Lower leg skin (tissue), 4 donors: ENCODE measurements at regions not wholly inside any gene's neighbourhood (a gene's known extent, or its start where the extent isn't known, plus 50 kb on each side); places are given as distances from the start of the nearest gene placed in this dataset.

ENCODE experiments used
- DNase-seq, 2 donors: peaks; one replicate each; pipeline ENCODE4 v3.0.0-alpha.2; 2019; ENCODE audit warnings: low spot score in 2 of 2
- H3K4me3 ChIP-seq: fragments of 200-600 bp; sonication (generic); 2 replicates; pipeline ENCODE4 v1.5.1; 2017; ENCODE audit warnings: mild to moderate bottlenecking, low read depth; ENCODE audit not compliant: poor library complexity, severe bottlenecking
- POLR2A ChIP-seq, 2 donors: fragments of 450-650 bp; IDR thresholded peaks; one replicate each; pipeline ENCODE4 v1.6.1; 2016 to 2017; ENCODE audit warnings: antibody characterized with exemption in 2 of 2, mild to moderate bottlenecking in 1 of 2, moderate library complexity in 1 of 2
- WGBS, 2 donors: methylation state at CpG; one replicate each; pipeline ENCODE4 v1.1.5; 2018; 5-methylcytosine and 5-hydroxymethylcytosine counted together
- intact Hi-C: fragments of 100-400 bp; cut with DNase I; formaldehyde crosslinking; loops from one replicate; pipeline ENCODE4 v1.15.0; 2023; ENCODE audit warnings: low total_unique reads
- TF ChIP-seq, protein P1 (sequence below), 3 donors: fragments of 450-650 bp; IDR thresholded peaks; one replicate each; pipeline ENCODE4 v1.5.1; 2016; ENCODE audit warnings: antibody characterized with exemption in 3 of 3, mild to moderate bottlenecking in 3 of 3, moderate library complexity in 2 of 3

DNA sequence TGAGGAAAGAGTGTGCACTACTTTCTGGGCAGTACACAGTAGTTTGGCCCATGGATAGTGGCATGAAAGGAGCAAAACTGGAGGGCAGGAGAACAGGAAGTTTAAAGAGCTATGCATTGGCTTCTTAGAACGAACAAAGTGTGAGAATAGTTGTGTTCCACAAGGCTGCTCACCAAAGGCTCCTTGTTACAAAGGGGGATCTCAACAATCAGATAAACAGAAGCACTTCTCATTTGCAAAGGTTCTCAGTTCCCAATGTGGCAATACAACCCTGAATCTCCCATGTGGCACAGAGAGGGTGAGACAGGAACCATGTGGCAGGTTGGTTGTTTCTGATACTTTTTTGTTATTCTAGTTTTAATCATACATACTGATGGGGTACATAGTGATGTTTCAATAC is 158.4 kb downstream of the CARTPT start:
- H3K4me3 ChIP-seq, result no peak overlapping the region
- WGBS, 2 donors, result 84 to 88% methylated on average over 1 of the region's 1 CpG
- intact Hi-C loops, result no loop called here
- TF ChIP-seq, protein P1, sequence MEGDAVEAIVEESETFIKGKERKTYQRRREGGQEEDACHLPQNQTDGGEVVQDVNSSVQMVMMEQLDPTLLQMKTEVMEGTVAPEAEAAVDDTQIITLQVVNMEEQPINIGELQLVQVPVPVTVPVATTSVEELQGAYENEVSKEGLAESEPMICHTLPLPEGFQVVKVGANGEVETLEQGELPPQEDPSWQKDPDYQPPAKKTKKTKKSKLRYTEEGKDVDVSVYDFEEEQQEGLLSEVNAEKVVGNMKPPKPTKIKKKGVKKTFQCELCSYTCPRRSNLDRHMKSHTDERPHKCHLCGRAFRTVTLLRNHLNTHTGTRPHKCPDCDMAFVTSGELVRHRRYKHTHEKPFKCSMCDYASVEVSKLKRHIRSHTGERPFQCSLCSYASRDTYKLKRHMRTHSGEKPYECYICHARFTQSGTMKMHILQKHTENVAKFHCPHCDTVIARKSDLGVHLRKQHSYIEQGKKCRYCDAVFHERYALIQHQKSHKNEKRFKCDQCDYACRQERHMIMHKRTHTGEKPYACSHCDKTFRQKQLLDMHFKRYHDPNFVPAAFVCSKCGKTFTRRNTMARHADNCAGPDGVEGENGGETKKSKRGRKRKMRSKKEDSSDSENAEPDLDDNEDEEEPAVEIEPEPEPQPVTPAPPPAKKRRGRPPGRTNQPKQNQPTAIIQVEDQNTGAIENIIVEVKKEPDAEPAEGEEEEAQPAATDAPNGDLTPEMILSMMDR (IDR thresholded peaks at IDR 0.05), result no peak
- TF ChIP-seq POLR2A (IDR thresholded peaks at IDR 0.05), result no peak
- no peak for DNase-seq

DNA sequence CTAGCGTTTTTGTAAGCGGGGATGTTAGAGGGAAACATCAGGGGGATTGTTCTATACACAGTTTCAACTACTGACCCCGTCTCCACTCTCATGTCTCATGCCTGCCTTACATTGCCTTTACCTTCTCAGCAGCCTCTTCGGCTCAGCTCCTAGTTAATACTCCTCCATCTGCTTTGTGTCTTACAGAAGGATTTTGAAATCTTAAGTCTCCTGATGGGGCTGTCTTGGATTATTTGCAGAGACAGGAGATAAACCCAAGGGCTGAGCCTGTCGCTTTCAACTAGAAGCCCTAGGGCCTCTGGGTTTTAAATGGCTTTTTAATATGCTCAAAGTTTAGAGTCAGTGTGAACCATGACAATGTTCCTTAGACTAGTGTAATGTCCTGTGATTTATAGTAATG is 161.5 kb downstream of the CARTPT start:
- no peak overlapping the region for H3K4me3 ChIP-seq
- intact Hi-C loops, result no loop called here
- DNase-seq, result no peak
- WGBS, 2 donors, result 85 to 95% methylated on average over 5 of the region's 5 CpGs
- no peak for TF ChIP-seq POLR2A (IDR thresholded peaks at IDR 0.05)
- TF ChIP-seq, protein P1 (IDR thresholded peaks at IDR 0.05), result no peak

DNA sequence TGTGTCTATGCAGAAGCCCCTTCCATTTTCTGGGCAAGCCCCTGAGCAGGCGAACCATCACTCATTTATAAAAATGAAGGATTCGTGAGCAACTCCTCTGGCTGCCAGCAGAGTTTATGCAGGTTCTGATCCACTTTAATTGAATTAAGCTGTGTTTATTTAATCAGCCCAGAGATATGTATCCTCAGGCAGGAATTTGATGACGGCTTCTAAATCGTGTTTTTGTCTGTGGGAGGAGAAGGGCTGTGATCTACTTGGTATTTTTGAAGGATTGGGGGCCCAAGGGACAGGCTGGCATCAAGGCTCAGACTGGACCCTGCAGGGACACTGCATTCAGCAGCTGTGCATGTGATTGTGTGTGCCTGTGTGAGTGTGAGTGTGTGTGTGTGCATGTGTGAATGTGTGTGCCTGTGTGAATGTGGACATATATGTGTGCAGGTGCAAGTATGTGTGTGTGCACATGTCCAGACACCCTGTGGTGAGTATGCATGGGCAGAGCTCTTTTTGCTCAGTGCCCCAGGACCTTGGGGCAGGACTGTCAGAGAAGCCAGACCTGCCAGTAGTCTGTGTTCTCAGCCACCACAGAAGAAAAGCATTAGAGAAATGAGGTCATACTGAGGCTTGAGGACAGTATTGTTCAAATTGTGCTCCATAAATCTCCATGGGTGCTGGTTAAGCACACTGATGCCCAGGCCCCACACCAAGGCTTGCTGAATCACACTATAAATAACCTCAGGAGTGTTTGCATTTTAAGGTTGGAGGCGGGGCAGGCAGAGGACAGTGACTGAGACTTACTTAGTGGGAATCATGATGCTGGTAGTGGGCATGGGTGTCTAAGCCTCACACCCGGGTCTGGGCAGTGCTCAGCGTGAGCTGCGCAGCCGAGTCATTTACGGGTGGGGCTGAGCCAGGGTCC is 164.0 kb downstream of the CARTPT start:
- 48 to 56% methylated on average over 10 of the region's 10 CpGs for WGBS, 2 donors
- intact Hi-C loops, result no loop called here
- no peak overlapping the region for H3K4me3 ChIP-seq
- TF ChIP-seq, protein P1 (IDR thresholded peaks at IDR 0.05), result no peak
- no peak for TF ChIP-seq POLR2A (IDR thresholded peaks at IDR 0.05)
- DNase-seq, result no peak

DNA sequence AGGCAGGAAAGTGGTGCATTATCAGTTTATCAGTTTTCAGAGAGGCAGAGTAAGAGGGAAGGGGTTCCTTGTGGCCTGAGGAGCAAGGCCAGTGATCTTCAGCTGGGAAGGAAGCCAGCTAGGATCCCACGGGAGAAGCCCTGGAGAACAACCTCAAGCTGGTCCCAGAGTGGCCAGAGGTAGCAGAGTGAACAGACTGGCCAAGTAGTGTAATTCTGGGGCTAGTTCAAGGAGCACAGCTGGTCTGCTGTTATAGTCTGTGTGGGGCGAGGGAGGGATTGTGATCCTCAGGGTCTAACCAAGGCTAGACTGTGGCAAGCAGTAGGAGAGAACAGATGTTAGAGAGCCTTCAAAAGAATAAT is 164.6 kb downstream of the CARTPT start:
- WGBS, 2 donors, result 64 to 75% methylated on average over 2 of the region's 2 CpGs
- TF ChIP-seq, protein P1 (IDR thresholded peaks at IDR 0.05), result no peak
- no peak for TF ChIP-seq POLR2A (IDR thresholded peaks at IDR 0.05)
- intact Hi-C loops, result no loop called here
- H3K4me3 ChIP-seq, result no peak overlapping the region
- DNase-seq, result no peak

DNA sequence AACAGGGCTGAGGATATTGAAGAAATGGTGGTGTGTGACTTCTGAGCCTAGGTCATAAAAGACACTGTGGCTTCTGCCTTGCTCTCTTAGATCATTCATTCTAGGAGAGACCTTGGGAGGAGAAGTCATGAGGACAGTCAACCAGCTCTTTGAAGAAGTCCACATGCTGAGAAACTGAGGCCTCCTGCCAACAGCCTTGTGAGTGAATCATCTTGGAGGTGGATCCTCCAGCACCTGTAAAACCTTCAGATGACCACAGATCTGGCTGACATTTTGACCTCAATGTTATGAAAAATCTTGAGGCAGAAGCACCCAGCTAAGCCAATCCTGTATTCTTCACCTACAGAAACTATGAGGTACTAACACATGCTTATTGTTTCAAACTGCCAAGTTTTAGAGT is 165.9 kb downstream of the CARTPT start:
- no peak for DNase-seq
- H3K4me3 ChIP-seq, result no peak overlapping the region
- TF ChIP-seq POLR2A (IDR thresholded peaks at IDR 0.05), result no peak
- TF ChIP-seq, protein P1 (IDR thresholded peaks at IDR 0.05), result no peak
- intact Hi-C loops, result no loop called here

DNA sequence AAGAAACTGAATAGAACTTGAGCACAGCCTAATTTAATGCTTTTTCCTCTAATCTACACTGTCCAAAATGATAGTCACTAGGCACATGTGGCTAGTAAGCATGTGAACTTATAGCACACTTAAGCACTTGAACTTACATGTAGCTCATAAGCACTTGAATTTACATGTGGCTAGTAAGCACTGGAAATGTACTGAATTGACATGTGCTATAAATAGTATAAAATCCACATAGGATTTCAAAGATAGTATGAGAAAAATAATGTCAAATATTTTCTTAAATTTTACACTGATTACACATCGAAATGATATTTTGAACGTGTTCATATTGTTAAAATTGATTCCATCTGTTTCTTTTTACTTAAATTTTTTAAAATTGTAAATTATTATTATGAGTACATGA is 167.3 kb downstream of the CARTPT start:
- no peak for TF ChIP-seq POLR2A (IDR thresholded peaks at IDR 0.05)
- TF ChIP-seq, protein P1 (IDR thresholded peaks at IDR 0.05), result no peak
- no peak overlapping the region for H3K4me3 ChIP-seq
- intact Hi-C loops, result no loop called here
- DNase-seq, result no peak
- whole genome bisulfite sequencing, 2 donors, result 43 to 69% methylated on average over 2 of the region's 2 CpGs
